HEK293 (cell line): ENCODE measurements at regions not wholly inside any gene's neighbourhood (a gene's known extent, or its start where the extent isn't known, plus 50 kb on each side); places are given as distances from the start of the nearest gene placed in this dataset.
A peak's percentile ranks its signal among the peaks of the same experiment; 100 is the strongest.

Experiments
- CTCF ChIA-PET: fragments of 350-600 bp; formaldehyde crosslinking; extraction: SDS; loops from one replicate; lab custom pipeline; 2021; ENCODE audit warnings: antibody characterized with exemption; lab: Yijun Ruan, JAX
- POLR2A ChIA-PET: fragments of 300-600 bp; formaldehyde crosslinking; extraction: SDS; loops from one replicate; lab custom pipeline; 2020; ENCODE audit warnings: antibody characterized with exemption, inconsistent platforms; lab: Yijun Ruan, JAX
- H3K27ac ChIP-seq: fragments of 200-500 bp; sonication (Bioruptor generic); 2 replicates; pipeline ENCODE4 v1.5.1; 2014; ENCODE audit warnings: low read depth, low read length, control low read depth, inconsistent platforms; ENCODE audit errors: extremely low read depth
- H3K36me3 ChIP-seq, 2 experiments: fragments of 200-500 bp in 1 of 2; sonication (Bioruptor generic) in 1 of 2; 1 replicate in 1 of 2; 2 replicates in 1 of 2; pipeline ENCODE4 v1.5.1; 2014 to 2017; ENCODE audit warnings: inconsistent platforms in 2 of 2, low read length in 2 of 2; ENCODE audit not compliant: control insufficient read depth in 2 of 2, insufficient read depth in 1 of 2
- H3K4me1 ChIP-seq: fragments of 200-500 bp; sonication (Bioruptor generic); 2 replicates; pipeline ENCODE4 v1.5.1; 2014; ENCODE audit warnings: mild to moderate bottlenecking, low read length, inconsistent platforms; ENCODE audit not compliant: control insufficient read depth, insufficient read depth
- H3K4me3 ChIP-seq: 2 replicates; pipeline ENCODE4 v1.5.1; 2011; ENCODE audit warnings: low read depth, mild to moderate bottlenecking, control low read depth, low read length, moderate library complexity
- H3K9me3 ChIP-seq: fragments of 200-500 bp; sonication (Bioruptor generic); 2 replicates; pipeline ENCODE4 v1.5.1; 2014; ENCODE audit warnings: low read depth, low read length, inconsistent platforms; ENCODE audit not compliant: control insufficient read depth, insufficient read depth
- FEZF1 ChIP-seq: fragments of 450-650 bp; formaldehyde crosslinking; IDR thresholded peaks from 2 replicates; pipeline ENCODE4 v1.5.1; 2016; ENCODE audit warnings: missing biosample characterization, missing genetic modification characterization
- HOXA7 ChIP-seq: sonication (generic); formaldehyde crosslinking; IDR thresholded peaks from 2 replicates; pipeline ENCODE4 v1.8.1; 2022; ENCODE audit warnings: missing genetic modification reagents, borderline replicate concordance
- KLF1 ChIP-seq: fragments of 450-650 bp; formaldehyde crosslinking; IDR thresholded peaks from 2 replicates; pipeline ENCODE4 v1.5.1; 2016; ENCODE audit warnings: missing biosample characterization, missing genetic modification characterization
- KLF16 ChIP-seq: fragments of 450-650 bp; formaldehyde crosslinking; IDR thresholded peaks from 2 replicates; pipeline ENCODE4 v1.5.1; 2017; ENCODE audit warnings: missing biosample characterization, missing genetic modification characterization
- KLF8 ChIP-seq: fragments of 450-650 bp; formaldehyde crosslinking; IDR thresholded peaks from 2 replicates; pipeline ENCODE4 v1.5.1; 2016; ENCODE audit warnings: missing biosample characterization, missing genetic modification characterization
- SCRT2 ChIP-seq: fragments of 450-650 bp; formaldehyde crosslinking; IDR thresholded peaks from 2 replicates; pipeline ENCODE4 v1.5.1; 2016; ENCODE audit warnings: missing biosample characterization, missing genetic modification characterization
- ZBTB17 ChIP-seq: fragments of 450-650 bp; formaldehyde crosslinking; IDR thresholded peaks from 2 replicates; pipeline ENCODE4 v1.5.1; 2016; ENCODE audit warnings: missing biosample characterization, missing genetic modification characterization
- ZNF133 ChIP-seq: fragments of 450-650 bp; formaldehyde crosslinking; IDR thresholded peaks from 2 replicates; pipeline ENCODE4 v1.5.1; 2016; ENCODE audit warnings: missing biosample characterization, missing genetic modification characterization
- ZNF155 ChIP-seq: fragments of 450-650 bp; formaldehyde crosslinking; IDR thresholded peaks from 2 replicates; pipeline ENCODE4 v1.5.1; 2016; ENCODE audit warnings: missing biosample characterization, missing genetic modification characterization
- ZNF211 ChIP-seq: fragments of 450-650 bp; formaldehyde crosslinking; IDR thresholded peaks from 2 replicates; pipeline ENCODE4 v1.5.1; 2016; ENCODE audit warnings: low read depth, missing biosample characterization, missing genetic modification characterization
- ZNF221 ChIP-seq: fragments of 450-650 bp; formaldehyde crosslinking; IDR thresholded peaks from 2 replicates; pipeline ENCODE4 v1.5.1; 2017; ENCODE audit warnings: missing biosample characterization, missing genetic modification characterization, borderline replicate concordance
- ZNF37A ChIP-seq: fragments of 450-650 bp; IDR thresholded peaks from 2 replicates; pipeline ENCODE4 v1.5.1; 2018; ENCODE audit warnings: missing biosample characterization, missing genetic modification characterization
- ZNF398 ChIP-seq: fragments of 450-650 bp; formaldehyde crosslinking; IDR thresholded peaks from 2 replicates; pipeline ENCODE4 v1.5.1; 2017; ENCODE audit warnings: missing biosample characterization, missing genetic modification characterization
- ZNF513 ChIP-seq: fragments of 450-650 bp; IDR thresholded peaks from 2 replicates; pipeline ENCODE4 v1.5.1; 2018; ENCODE audit warnings: missing biosample characterization, missing genetic modification characterization
- ZNF549 ChIP-seq: fragments of 450-650 bp; IDR thresholded peaks from 2 replicates; pipeline ENCODE4 v1.5.1; 2018; ENCODE audit warnings: missing biosample characterization, missing genetic modification characterization, mild to moderate bottlenecking, inconsistent platforms, moderate library complexity
- ZNF600 ChIP-seq: fragments of 450-650 bp; formaldehyde crosslinking; IDR thresholded peaks from 2 replicates; pipeline ENCODE4 v1.5.1; 2016; ENCODE audit warnings: missing biosample characterization, missing genetic modification characterization
- ZNF658 ChIP-seq: fragments of 450-650 bp; formaldehyde crosslinking; IDR thresholded peaks from 2 replicates; pipeline ENCODE4; 2016; ENCODE audit warnings: missing biosample characterization, missing genetic modification characterization
- ZNF701 ChIP-seq: fragments of 450-650 bp; formaldehyde crosslinking; IDR thresholded peaks from 2 replicates; pipeline ENCODE4 v1.5.1; 2016; ENCODE audit warnings: missing biosample characterization, missing genetic modification characterization
- ZNF776 ChIP-seq: fragments of 450-650 bp; formaldehyde crosslinking; IDR thresholded peaks from 2 replicates; pipeline ENCODE4 v1.5.0; 2017; ENCODE audit warnings: missing biosample characterization, missing genetic modification characterization, borderline replicate concordance
- ZNF837 ChIP-seq: fragments of 450-650 bp; formaldehyde crosslinking; IDR thresholded peaks from 2 replicates; pipeline ENCODE4 v1.5.1; 2016; ENCODE audit warnings: missing biosample characterization, missing genetic modification characterization

GRCh38 chr3:117874028-117874690 lies 1160.5 kb downstream of the IGSF11 start:
- CTCF ChIA-PET: interaction anchor here (1.0 kb wide), 1 partner anchor 17 kb away, joined by 3 read pairs; no protein-coding TSS in a partner anchor
- POLR2A ChIA-PET: no interaction called here
- TF ChIP-seq ZNF549 (tag by site-specific recombination): no peak
- TF ChIP-seq KLF8 (tag by site-specific recombination): peak; percentile 66
- no peak for TF ChIP-seq ZNF221 (tag by site-specific recombination)
- TF ChIP-seq ZNF133 (tag by site-specific recombination): no peak
- peak; percentile 54; the same call in 1 of the 2 replicates for TF ChIP-seq ZNF513 (tag by site-specific recombination)
- no peak for TF ChIP-seq SCRT2
- TF ChIP-seq ZNF37A (tag by site-specific recombination): no peak
- TF ChIP-seq HOXA7 (CRISPR knock-in tag): no peak
- no peak for TF ChIP-seq ZNF776 (tag by site-specific recombination)
- no peak for TF ChIP-seq ZNF837 (tag by site-specific recombination)
- peak; percentile 62 for TF ChIP-seq FEZF1
- TF ChIP-seq KLF16: 0 out of 2 replicates have a peak, but pooled peaks have one; percentile 39
- no peak for TF ChIP-seq ZNF398 (tag by site-specific recombination)
- TF ChIP-seq ZNF155 (tag by site-specific recombination): no peak
- TF ChIP-seq KLF1 (tag by site-specific recombination): no peak
- TF ChIP-seq ZNF600 (tag by site-specific recombination): no peak
- TF ChIP-seq ZNF701: no peak

GRCh38 chr3:117874904-117875874 lies 1159.5 kb downstream of the IGSF11 start:
- CTCF ChIA-PET: interaction anchor here (1.0 kb wide), 1 partner anchor 18 kb away, joined by 3 read pairs; no protein-coding TSS in a partner anchor
- no peak for TF ChIP-seq ZBTB17 (tag by site-specific recombination)
- TF ChIP-seq ZNF658 (tag by site-specific recombination): no peak
- TF ChIP-seq ZNF211 (tag by site-specific recombination): no peak
- Histone ChIP-seq H3K36me3 (no peaks in the 10 kb centered on the region), H3K4me1 (peaks cover 18% of the 10 kb centered on the region), H3K27ac (no peak overlapping the region), H3K9me3 (no peaks in the 10 kb centered on the region), H3K4me3 (no peak overlapping the region)
- POLR2A ChIA-PET: no interaction called here

More at GRCh38 chr3:117874028-117874690, 1160.5 kb downstream of the IGSF11 start:
- H3K4me1 ChIP-seq: peaks cover 18% of the 10 kb centered on the region
- H3K36me3 ChIP-seq: no peaks in the 10 kb centered on the region
- H3K4me3 ChIP-seq: no peak overlapping the region
- H3K27ac ChIP-seq: peak overlapping the region; percentile 52
- H3K9me3 ChIP-seq: no peaks in the 10 kb centered on the region
